Keratinocyte (primary cell): ENCODE measurements at regions not wholly inside any gene's neighbourhood (a gene's known extent, or its start where the extent isn't known, plus 50 kb on each side); places are given as distances from the start of the nearest gene placed in this dataset.

ENCODE experiments used
- EZH2 ChIP-seq: IDR thresholded peaks from one replicate; pipeline ENCODE4 v1.6.1; 2012; ENCODE audit warnings: inconsistent platforms, mild to moderate bottlenecking, low read length, moderate library complexity
- TF ChIP-seq, protein P1 (sequence below), 3 experiments: IDR thresholded peaks in 1 of 3; conservative IDR thresholded peaks in 1 of 3; optimal IDR thresholded peaks in 1 of 3; 2 replicates in 2 of 3; 3 replicates in 1 of 3; pipeline versions ENCODE3 to v1.5.1; 2011; ENCODE audit warnings: low read length in 3 of 3, mild to moderate bottlenecking in 3 of 3, moderate library complexity in 2 of 3, control low read depth in 1 of 3, inconsistent platforms in 1 of 3; ENCODE audit not compliant: insufficient read depth in 2 of 3; ENCODE audit errors: extremely low read depth in 1 of 3

DNA sequence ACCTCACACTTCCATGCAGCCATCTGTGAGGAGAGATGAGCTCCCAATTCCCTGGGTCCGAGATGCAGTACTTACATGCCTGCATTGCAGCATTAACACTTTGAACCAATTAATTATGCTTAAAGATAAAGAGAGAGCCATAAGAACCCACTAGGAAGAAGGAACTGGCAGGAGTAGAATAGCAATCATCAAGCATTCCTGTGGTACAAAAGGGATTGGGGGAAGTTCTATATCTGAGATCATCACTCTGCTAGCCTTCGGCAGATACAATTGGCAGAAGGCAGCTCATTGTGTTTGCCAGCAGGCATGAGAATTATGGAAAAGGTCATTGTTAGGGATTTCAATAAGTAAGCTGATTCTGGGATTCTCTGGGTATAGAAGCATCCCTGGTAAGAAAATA, 891.4 kb downstream of the NTRK3 start:
- TF ChIP-seq, protein P1, sequence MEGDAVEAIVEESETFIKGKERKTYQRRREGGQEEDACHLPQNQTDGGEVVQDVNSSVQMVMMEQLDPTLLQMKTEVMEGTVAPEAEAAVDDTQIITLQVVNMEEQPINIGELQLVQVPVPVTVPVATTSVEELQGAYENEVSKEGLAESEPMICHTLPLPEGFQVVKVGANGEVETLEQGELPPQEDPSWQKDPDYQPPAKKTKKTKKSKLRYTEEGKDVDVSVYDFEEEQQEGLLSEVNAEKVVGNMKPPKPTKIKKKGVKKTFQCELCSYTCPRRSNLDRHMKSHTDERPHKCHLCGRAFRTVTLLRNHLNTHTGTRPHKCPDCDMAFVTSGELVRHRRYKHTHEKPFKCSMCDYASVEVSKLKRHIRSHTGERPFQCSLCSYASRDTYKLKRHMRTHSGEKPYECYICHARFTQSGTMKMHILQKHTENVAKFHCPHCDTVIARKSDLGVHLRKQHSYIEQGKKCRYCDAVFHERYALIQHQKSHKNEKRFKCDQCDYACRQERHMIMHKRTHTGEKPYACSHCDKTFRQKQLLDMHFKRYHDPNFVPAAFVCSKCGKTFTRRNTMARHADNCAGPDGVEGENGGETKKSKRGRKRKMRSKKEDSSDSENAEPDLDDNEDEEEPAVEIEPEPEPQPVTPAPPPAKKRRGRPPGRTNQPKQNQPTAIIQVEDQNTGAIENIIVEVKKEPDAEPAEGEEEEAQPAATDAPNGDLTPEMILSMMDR (optimal IDR thresholded peaks at IDR 0.05 in 1 of 3, IDR thresholded peaks at IDR 0.05 in 1 of 3, conservative IDR thresholded peaks at IDR 0.05 in 1 of 3; ENCODE audit: extremely low read depth in 1 of 3, insufficient read depth in 2 of 3, low read length in 3 of 3) = no peak
- TF ChIP-seq EZH2 = no peak
